Ishikawa (cell line): ENCODE measurements at regions not wholly inside any gene's neighbourhood (a gene's known extent, or its start where the extent isn't known, plus 50 kb on each side); places are given as distances from the start of the nearest gene placed in this dataset.

Experiments
- CEBPB ChIP-seq: IDR thresholded peaks from 2 replicates; pipeline ENCODE4 v1.6.1; 2012
- CREB1 ChIP-seq: IDR thresholded peaks from 2 replicates; pipeline ENCODE4 v1.6.1; 2012; ENCODE audit warnings: low read depth
- EGR1 ChIP-seq: IDR thresholded peaks from 2 replicates; pipeline ENCODE4 v1.6.1; 2012
- EP300 ChIP-seq: IDR thresholded peaks from 2 replicates; pipeline ENCODE4 v1.6.1; 2012; ENCODE audit warnings: borderline replicate concordance
- FOXM1 ChIP-seq: IDR thresholded peaks from 2 replicates; pipeline ENCODE4 v1.6.1; 2012; ENCODE audit warnings: low read depth, borderline replicate concordance
- MAX ChIP-seq: IDR thresholded peaks from 2 replicates; pipeline ENCODE4 v1.6.1; 2012
- NFIC ChIP-seq: IDR thresholded peaks from 2 replicates; pipeline ENCODE4 v1.6.1; 2012
- RAD21 ChIP-seq: IDR thresholded peaks from 2 replicates; pipeline ENCODE4 v1.6.1; 2012; ENCODE audit warnings: low read depth
- REST ChIP-seq: IDR thresholded peaks from 2 replicates; pipeline ENCODE4 v1.6.1; 2012; ENCODE audit warnings: low read depth, mild to moderate bottlenecking
- TAF1 ChIP-seq: IDR thresholded peaks from 2 replicates; pipeline ENCODE4 v1.6.1; 2012; ENCODE audit warnings: low read depth, mild to moderate bottlenecking
- TCF12 ChIP-seq: IDR thresholded peaks from 2 replicates; pipeline ENCODE4 v1.6.1; 2012; ENCODE audit warnings: low read depth
- TEAD4 ChIP-seq: IDR thresholded peaks from 2 replicates; pipeline ENCODE4 v1.6.1; 2012
- USF1 ChIP-seq: IDR thresholded peaks from 2 replicates; pipeline ENCODE4 v1.6.1; 2012
- YY1 ChIP-seq: IDR thresholded peaks from 2 replicates; pipeline ENCODE4 v1.6.1; 2012; ENCODE audit warnings: low read depth
- ZBTB7A ChIP-seq: IDR thresholded peaks from 2 replicates; pipeline ENCODE4 v1.6.1; 2012; ENCODE audit warnings: low read depth

- no peak for TF ChIP-seq REST
- no peak for TF ChIP-seq CREB1
- TF ChIP-seq TCF12 = no peak
- TF ChIP-seq TEAD4 = no peak
- no peak for TF ChIP-seq YY1
- TF ChIP-seq FOXM1 = no peak
- no peak for TF ChIP-seq CEBPB
- TF ChIP-seq NFIC = no peak
Measured at GRCh38 chr2:34534341-34534740, 935.2 kb upstream of the FAM98A start.

- TF ChIP-seq MAX = no peak
Measured at GRCh38 chr2:34533585-34534183, 934.6 kb upstream of the FAM98A start.

- TF ChIP-seq NFIC (no peak), TCF12 (no peak), TAF1 (no peak), MAX (no peak), CEBPB (no peak), ZBTB7A (no peak), RAD21 (no peak), EP300 (no peak), CREB1 (no peak), YY1 (no peak), TEAD4 (no peak), FOXM1 (no peak), USF1 (no peak)
Measured at GRCh38 chr2:34529965-34530364, 930.9 kb upstream of the FAM98A start.

GRCh38 chr2:34523958-34524514 lies 924.9 kb upstream of the FAM98A start:
- no peak for TF ChIP-seq REST
- no peak for TF ChIP-seq ZBTB7A
- no peak for TF ChIP-seq USF1
- no peak for TF ChIP-seq NFIC
- no peak for TF ChIP-seq TEAD4
- TF ChIP-seq CREB1 = no peak
- TF ChIP-seq FOXM1 = no peak
- TF ChIP-seq EP300 = no peak
- no peak for TF ChIP-seq TAF1
- TF ChIP-seq EGR1 = no peak
- no peak for TF ChIP-seq YY1
- no peak for TF ChIP-seq MAX
- TF ChIP-seq RAD21 = no peak
- TF ChIP-seq CEBPB = no peak

GRCh38 chr2:34519659-34520058 lies 920.6 kb upstream of the FAM98A start:
- no peak for TF ChIP-seq TCF12
- no peak for TF ChIP-seq TAF1
- TF ChIP-seq MAX = no peak
- no peak for TF ChIP-seq CEBPB
- TF ChIP-seq RAD21 = no peak
- TF ChIP-seq NFIC = no peak
- TF ChIP-seq EGR1 = no peak
- no peak for TF ChIP-seq EP300
- TF ChIP-seq YY1 = no peak
- no peak for TF ChIP-seq CREB1
- no peak for TF ChIP-seq TEAD4
- no peak for TF ChIP-seq FOXM1
- no peak for TF ChIP-seq REST
- TF ChIP-seq USF1 = no peak
- no peak for TF ChIP-seq ZBTB7A
